Inflammatory macrophage (primary cell): ENCODE measurements at regions not wholly inside any gene's neighbourhood (a gene's known extent, or its start where the extent isn't known, plus 50 kb on each side); places are given as distances from the start of the nearest gene placed in this dataset.
"Not testable (repeated sequence)": the region's sequence is repeated elsewhere in the genome, so short reads cannot be mapped to it uniquely, and the experiment has no call there.

Source experiments
- DNase-seq, 2 donors: peaks; one replicate each; pipeline ENCODE4 v3.0.0-alpha.2; 2020 to 2022

GRCh38 chr4:33882246-33882990 lies 2361.9 kb downstream of the ARAP2 start:
- no peak for DNase-seq

- DNase-seq, result no peak
Measured at GRCh38 chr4:33883111-33883510, 2361.2 kb downstream of the ARAP2 start.

GRCh38 chr4:33886356-33886755 lies 2358.0 kb downstream of the ARAP2 start:
- DNase-seq, result no peak

GRCh38 chr4:33890841-33891240 lies 2353.5 kb downstream of the ARAP2 start:
- no peak for DNase-seq

GRCh38 chr4:33911959-33912358 lies 2332.4 kb downstream of the ARAP2 start:
- no peak for DNase-seq

- no peak for DNase-seq
Measured at GRCh38 chr4:33914386-33914785, 2329.9 kb downstream of the ARAP2 start.

- DNase-seq, result no peak
Measured at GRCh38 chr4:33923469-33923868, 2320.8 kb downstream of the ARAP2 start.

GRCh38 chr4:33924239-33924638 lies 2320.1 kb downstream of the ARAP2 start:
- DNase-seq, result no peak

- DNase-seq, result no peak
Measured at GRCh38 chr4:33924811-33925210, 2319.5 kb downstream of the ARAP2 start.

- DNase-seq, result no peak
Measured at GRCh38 chr4:33930497-33930896, 2313.8 kb downstream of the ARAP2 start.

GRCh38 chr4:33931026-33931425 lies 2313.3 kb downstream of the ARAP2 start:
- DNase-seq, result no peak

GRCh38 chr4:33940281-33940680 lies 2304.0 kb downstream of the ARAP2 start:
- DNase-seq, result no peak

- no peak for DNase-seq
Measured at GRCh38 chr4:33941854-33942253, 2302.5 kb downstream of the ARAP2 start.

GRCh38 chr4:33948921-33949320 lies 2295.4 kb downstream of the ARAP2 start:
- DNase-seq, result no peak

- not testable (repeated sequence) for DNase-seq
Measured at GRCh38 chr4:33953848-33954247, 2290.5 kb downstream of the ARAP2 start.

- DNase-seq, result no peak
Measured at GRCh38 chr4:33954759-33955158, 2289.6 kb downstream of the ARAP2 start.

- DNase-seq, result no peak
Measured at GRCh38 chr4:33959519-33959918, 2284.8 kb downstream of the ARAP2 start.

GRCh38 chr4:33961761-33962160 lies 2282.6 kb downstream of the ARAP2 start:
- DNase-seq, result no peak

GRCh38 chr4:33966808-33967207 lies 2277.5 kb downstream of the ARAP2 start:
- DNase-seq, result no peak

- DNase-seq, result no peak
Measured at GRCh38 chr4:33974270-33974669, 2270.0 kb downstream of the ARAP2 start.

GRCh38 chr4:33975995-33976394 lies 2268.3 kb downstream of the ARAP2 start:
- DNase-seq, result no peak

GRCh38 chr4:33979781-33980180 lies 2264.5 kb downstream of the ARAP2 start:
- DNase-seq, result not testable (repeated sequence)

GRCh38 chr4:33980361-33980760 lies 2264.0 kb downstream of the ARAP2 start:
- no peak for DNase-seq

- no peak for DNase-seq
Measured at GRCh38 chr4:33989820-33990443, 2254.4 kb downstream of the ARAP2 start.
